ENCODE measurements at regions not wholly inside any gene's neighbourhood (a gene's known extent, or its start where the extent isn't known, plus 50 kb on each side); places are given as distances from the start of the nearest gene placed in this dataset.

DNA sequence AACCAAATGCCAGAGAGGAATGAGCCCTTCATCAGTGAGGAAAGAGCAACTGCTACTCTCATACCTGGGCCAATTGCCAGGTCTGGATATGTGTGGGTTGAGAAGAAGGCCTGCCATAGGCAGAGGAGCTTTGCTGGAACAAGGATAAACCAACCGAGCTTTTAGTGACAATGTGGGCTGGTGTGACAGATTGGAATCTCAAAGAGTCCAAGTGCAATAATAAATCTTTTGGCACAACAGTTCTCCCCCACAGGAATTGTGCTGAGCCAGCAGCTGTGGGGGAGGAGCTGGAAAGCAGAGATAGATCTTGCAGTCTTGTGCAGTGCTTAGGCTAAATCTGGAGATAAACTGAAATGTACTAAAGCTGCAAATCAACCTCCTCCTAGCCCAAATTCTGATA lies 79.4 kb upstream of the ISX start:
- no peak for TF ChIP-seq YY1 (IDR thresholded peaks at IDR 0.05)
- TF ChIP-seq, protein P1, sequence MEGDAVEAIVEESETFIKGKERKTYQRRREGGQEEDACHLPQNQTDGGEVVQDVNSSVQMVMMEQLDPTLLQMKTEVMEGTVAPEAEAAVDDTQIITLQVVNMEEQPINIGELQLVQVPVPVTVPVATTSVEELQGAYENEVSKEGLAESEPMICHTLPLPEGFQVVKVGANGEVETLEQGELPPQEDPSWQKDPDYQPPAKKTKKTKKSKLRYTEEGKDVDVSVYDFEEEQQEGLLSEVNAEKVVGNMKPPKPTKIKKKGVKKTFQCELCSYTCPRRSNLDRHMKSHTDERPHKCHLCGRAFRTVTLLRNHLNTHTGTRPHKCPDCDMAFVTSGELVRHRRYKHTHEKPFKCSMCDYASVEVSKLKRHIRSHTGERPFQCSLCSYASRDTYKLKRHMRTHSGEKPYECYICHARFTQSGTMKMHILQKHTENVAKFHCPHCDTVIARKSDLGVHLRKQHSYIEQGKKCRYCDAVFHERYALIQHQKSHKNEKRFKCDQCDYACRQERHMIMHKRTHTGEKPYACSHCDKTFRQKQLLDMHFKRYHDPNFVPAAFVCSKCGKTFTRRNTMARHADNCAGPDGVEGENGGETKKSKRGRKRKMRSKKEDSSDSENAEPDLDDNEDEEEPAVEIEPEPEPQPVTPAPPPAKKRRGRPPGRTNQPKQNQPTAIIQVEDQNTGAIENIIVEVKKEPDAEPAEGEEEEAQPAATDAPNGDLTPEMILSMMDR (IDR thresholded peaks at IDR 0.05; ENCODE audit: low read depth, low read length, missing input control): no peak
- TF ChIP-seq EGR1 (IDR thresholded peaks at IDR 0.05; ENCODE audit: low read depth in 2 of 2): no peak
